Body of pancreas (tissue), 4 donors: ENCODE measurements at regions not wholly inside any gene's neighbourhood (a gene's known extent, or its start where the extent isn't known, plus 50 kb on each side); places are given as distances from the start of the nearest gene placed in this dataset.

ENCODE experiments used
- CTCF ChIP-seq, 7 experiments: fragments of 450-650 bp in 4 of 7; fragments of 200-600 bp in 3 of 7; sonication (generic) in 3 of 7; IDR thresholded peaks; one replicate each; pipeline ENCODE4 v1.5.1; 2016 to 2019; ENCODE audit warnings: antibody characterized with exemption in 7 of 7
- POLR2A ChIP-seq, 3 donors: fragments of 450-650 bp; IDR thresholded peaks; one replicate each; pipeline ENCODE4 v1.6.1; 2016; ENCODE audit warnings: antibody characterized with exemption in 3 of 3, mild to moderate bottlenecking in 2 of 3

DNA sequence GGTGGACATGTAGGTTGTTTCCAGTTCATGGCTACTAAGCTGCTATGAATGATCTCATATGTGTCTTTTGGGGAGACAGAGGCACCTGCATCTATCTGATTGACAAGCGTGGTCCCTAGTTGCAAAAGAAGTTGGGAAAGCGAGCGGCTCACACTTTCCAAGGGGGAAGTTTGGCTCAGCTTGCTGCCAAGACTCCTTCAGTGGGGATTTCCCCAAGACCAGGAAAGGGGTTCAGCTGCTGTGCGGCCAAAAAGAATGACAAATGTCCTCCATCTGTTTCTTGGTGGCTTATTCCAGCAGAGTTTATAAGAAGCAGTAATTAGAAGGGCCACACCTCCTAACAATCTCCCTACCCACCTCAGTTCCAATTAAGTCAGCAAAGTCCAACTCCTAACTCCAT lies 128.5 kb upstream of the GALNT2 start:
- TF ChIP-seq CTCF (IDR thresholded peaks at IDR 0.05), result no peak
- TF ChIP-seq POLR2A (IDR thresholded peaks at IDR 0.05), result no peak
